ENCODE measurements at regions not wholly inside any gene's neighbourhood (a gene's known extent, or its start where the extent isn't known, plus 50 kb on each side); places are given as distances from the start of the nearest gene placed in this dataset.

- Histone ChIP-seq H3K36me3 (ENCODE audit: insufficient read depth, insufficient read length, low read length) (no peaks in the 10 kb centered on the region), H3K27me3 (ENCODE audit: insufficient read depth, insufficient read length) (no peaks in the 10 kb centered on the region), H3K4me3 (ENCODE audit: insufficient read length, low read depth) (no peak overlapping the region), H3K4me1 (ENCODE audit: insufficient read depth, insufficient read length) (no peaks in the 10 kb centered on the region), H3K9ac (ENCODE audit: insufficient read length, low read depth) (no peak overlapping the region), H3K9me3 (ENCODE audit: insufficient read depth, low read length) (no peaks in the 10 kb centered on the region)
- TF ChIP-seq YY1 (IDR thresholded peaks at IDR 0.05; ENCODE audit: insufficient read depth, insufficient read length) = no peak
- DNase-seq (ENCODE audit: low read depth, low spot score) = no peak
These were observed 2123.1 kb upstream of the TENM3 start for GRCh38 chr4:180120068-180120467.

- Histone ChIP-seq H3K4me1 (ENCODE audit: insufficient read depth, insufficient read length) (no peaks in the 10 kb centered on the region), H3K27me3 (ENCODE audit: insufficient read depth, insufficient read length) (no peaks in the 10 kb centered on the region), H3K4me3 (ENCODE audit: insufficient read length, low read depth) (no peak overlapping the region), H3K9ac (ENCODE audit: insufficient read length, low read depth) (no peak overlapping the region), H3K36me3 (ENCODE audit: insufficient read depth, insufficient read length, low read length) (no peaks in the 10 kb centered on the region), H3K9me3 (ENCODE audit: insufficient read depth, low read length) (no peaks in the 10 kb centered on the region)
- no peak for TF ChIP-seq YY1 (IDR thresholded peaks at IDR 0.05; ENCODE audit: insufficient read depth, insufficient read length)
- no peak for TF ChIP-seq SUZ12 (IDR thresholded peaks at IDR 0.05; ENCODE audit: extremely low read depth, insufficient read depth, insufficient read length)
- TF ChIP-seq ZNF274 (IDR thresholded peaks at IDR 0.05; ENCODE audit: low read depth, low read length) = no peak
- no peak for DNase-seq (ENCODE audit: low read depth, low spot score)
These were observed 2108.9 kb upstream of the TENM3 start for GRCh38 chr4:180134091-180134866.

GRCh38 chr4:180141734-180142133 is 2101.5 kb upstream of the TENM3 start:
- H3K9ac ChIP-seq (ENCODE audit: insufficient read length, low read depth) = no peak overlapping the region
- no peak for TF ChIP-seq YY1 (IDR thresholded peaks at IDR 0.05; ENCODE audit: insufficient read depth, insufficient read length)
- no peak for TF ChIP-seq ZNF274 (IDR thresholded peaks at IDR 0.05; ENCODE audit: low read depth, low read length)
- no peak for TF ChIP-seq SUZ12 (IDR thresholded peaks at IDR 0.05; ENCODE audit: extremely low read depth, insufficient read depth, insufficient read length)
- H3K36me3 ChIP-seq (ENCODE audit: insufficient read depth, insufficient read length, low read length) = no peaks in the 10 kb centered on the region

GRCh38 chr4:180148737-180149136 is 2094.5 kb upstream of the TENM3 start:
- Histone ChIP-seq H3K9me3 (ENCODE audit: insufficient read depth, low read length) (no peaks in the 10 kb centered on the region), H3K9ac (ENCODE audit: insufficient read length, low read depth) (no peak overlapping the region), H3K4me1 (ENCODE audit: insufficient read depth, insufficient read length) (no peaks in the 10 kb centered on the region), H3K4me3 (ENCODE audit: insufficient read length, low read depth) (no peak overlapping the region), H3K27me3 (ENCODE audit: insufficient read depth, insufficient read length) (no peaks in the 10 kb centered on the region), H3K36me3 (ENCODE audit: insufficient read depth, insufficient read length, low read length) (no peaks in the 10 kb centered on the region)
- TF ChIP-seq YY1 (IDR thresholded peaks at IDR 0.05; ENCODE audit: insufficient read depth, insufficient read length) (no peak), SUZ12 (IDR thresholded peaks at IDR 0.05; ENCODE audit: extremely low read depth, insufficient read depth, insufficient read length) (no peak), ZNF274 (IDR thresholded peaks at IDR 0.05; ENCODE audit: low read depth, low read length) (no peak)
- DNase-seq (ENCODE audit: low read depth, low spot score) = no peak

More at GRCh38 chr4:180141734-180142133, 2101.5 kb upstream of the TENM3 start:
- Histone ChIP-seq H3K4me1 (ENCODE audit: insufficient read depth, insufficient read length) (no peaks in the 10 kb centered on the region), H3K27me3 (ENCODE audit: insufficient read depth, insufficient read length) (no peaks in the 10 kb centered on the region), H3K4me3 (ENCODE audit: insufficient read length, low read depth) (no peak overlapping the region), H3K9me3 (ENCODE audit: insufficient read depth, low read length) (no peaks in the 10 kb centered on the region)
- DNase-seq (ENCODE audit: low read depth, low spot score) = no peak

GRCh38 chr4:180150818-180151217 is 2092.4 kb upstream of the TENM3 start:
- H3K4me1 ChIP-seq (ENCODE audit: insufficient read depth, insufficient read length) = no peaks in the 10 kb centered on the region
- no peaks in the 10 kb centered on the region for H3K36me3 ChIP-seq (ENCODE audit: insufficient read depth, insufficient read length, low read length)
- H3K27me3 ChIP-seq (ENCODE audit: insufficient read depth, insufficient read length) = no peaks in the 10 kb centered on the region
- DNase-seq (ENCODE audit: low read depth, low spot score) = no peak
- H3K4me3 ChIP-seq (ENCODE audit: insufficient read length, low read depth) = no peak overlapping the region
- H3K9ac ChIP-seq (ENCODE audit: insufficient read length, low read depth) = no peak overlapping the region
- no peak for TF ChIP-seq ZNF274 (IDR thresholded peaks at IDR 0.05; ENCODE audit: low read depth, low read length)
- TF ChIP-seq YY1 (IDR thresholded peaks at IDR 0.05; ENCODE audit: insufficient read depth, insufficient read length) = no peak
- no peak for TF ChIP-seq SUZ12 (IDR thresholded peaks at IDR 0.05; ENCODE audit: extremely low read depth, insufficient read depth, insufficient read length)
- H3K9me3 ChIP-seq (ENCODE audit: insufficient read depth, low read length) = no peaks in the 10 kb centered on the region

GRCh38 chr4:180152831-180153230 is 2090.4 kb upstream of the TENM3 start:
- Histone ChIP-seq H3K9ac (ENCODE audit: insufficient read length, low read depth) (no peak overlapping the region), H3K27me3 (ENCODE audit: insufficient read depth, insufficient read length) (no peaks in the 10 kb centered on the region), H3K36me3 (ENCODE audit: insufficient read depth, insufficient read length, low read length) (no peaks in the 10 kb centered on the region), H3K9me3 (ENCODE audit: insufficient read depth, low read length) (no peaks in the 10 kb centered on the region), H3K4me1 (ENCODE audit: insufficient read depth, insufficient read length) (no peaks in the 10 kb centered on the region), H3K4me3 (ENCODE audit: insufficient read length, low read depth) (no peak overlapping the region)
- DNase-seq (ENCODE audit: low read depth, low spot score) = no peak
- no peak for TF ChIP-seq YY1 (IDR thresholded peaks at IDR 0.05; ENCODE audit: insufficient read depth, insufficient read length)
- no peak for TF ChIP-seq ZNF274 (IDR thresholded peaks at IDR 0.05; ENCODE audit: low read depth, low read length)
- no peak for TF ChIP-seq SUZ12 (IDR thresholded peaks at IDR 0.05; ENCODE audit: extremely low read depth, insufficient read depth, insufficient read length)

GRCh38 chr4:180153587-180153986 is 2089.6 kb upstream of the TENM3 start:
- no peak for DNase-seq (ENCODE audit: low read depth, low spot score)
- Histone ChIP-seq H3K9ac (ENCODE audit: insufficient read length, low read depth) (no peak overlapping the region), H3K4me1 (ENCODE audit: insufficient read depth, insufficient read length) (no peaks in the 10 kb centered on the region), H3K36me3 (ENCODE audit: insufficient read depth, insufficient read length, low read length) (no peaks in the 10 kb centered on the region), H3K9me3 (ENCODE audit: insufficient read depth, low read length) (no peaks in the 10 kb centered on the region), H3K4me3 (ENCODE audit: insufficient read length, low read depth) (no peak overlapping the region), H3K27me3 (ENCODE audit: insufficient read depth, insufficient read length) (no peaks in the 10 kb centered on the region)
- no peak for TF ChIP-seq SUZ12 (IDR thresholded peaks at IDR 0.05; ENCODE audit: extremely low read depth, insufficient read depth, insufficient read length)
- no peak for TF ChIP-seq ZNF274 (IDR thresholded peaks at IDR 0.05; ENCODE audit: low read depth, low read length)
- no peak for TF ChIP-seq YY1 (IDR thresholded peaks at IDR 0.05; ENCODE audit: insufficient read depth, insufficient read length)

All from NT2/D1 (cell line).